ENCODE measurements at regions not wholly inside any gene's neighbourhood (a gene's known extent, or its start where the extent isn't known, plus 50 kb on each side); places are given as distances from the start of the nearest gene placed in this dataset.

DNA sequence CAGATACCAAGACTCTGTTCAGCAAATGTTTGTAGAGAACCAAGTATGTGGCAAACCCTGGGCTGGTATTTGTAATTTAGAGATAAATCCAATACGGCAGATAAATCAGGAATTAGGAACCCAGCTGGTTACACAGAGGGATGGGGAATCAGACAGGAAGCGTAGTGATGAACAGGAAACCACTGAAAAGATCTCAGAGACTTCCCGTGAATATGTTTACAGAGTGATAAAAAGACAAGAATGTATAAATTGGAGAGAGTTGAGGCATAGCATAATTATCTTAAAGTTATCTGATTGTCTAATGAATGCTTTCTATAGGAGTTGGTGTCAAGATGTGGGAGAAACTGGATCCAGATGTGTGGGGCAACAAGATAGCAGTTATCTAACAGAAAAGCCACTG is 246.6 kb upstream of the SMARCA2 start:
- TF ChIP-seq CTCF (IDR thresholded peaks at IDR 0.05) (no peak), POLR2AphosphoS5 (IDR thresholded peaks at IDR 0.05) (no peak), POLR2A (IDR thresholded peaks at IDR 0.05) (no peak), EP300 (IDR thresholded peaks at IDR 0.05) (no peak)
